Lower leg skin (tissue), 4 donors: ENCODE measurements at regions not wholly inside any gene's neighbourhood (a gene's known extent, or its start where the extent isn't known, plus 50 kb on each side); places are given as distances from the start of the nearest gene placed in this dataset.

Source experiments
- DNase-seq, 2 donors: peaks; one replicate each; pipeline ENCODE4 v3.0.0-alpha.2; 2019; ENCODE audit warnings: low spot score in 2 of 2
- H3K4me3 ChIP-seq: fragments of 200-600 bp; sonication (generic); 2 replicates; pipeline ENCODE4 v1.5.1; 2017; ENCODE audit warnings: mild to moderate bottlenecking, low read depth; ENCODE audit not compliant: poor library complexity, severe bottlenecking
- POLR2A ChIP-seq, 2 donors: fragments of 450-650 bp; IDR thresholded peaks; one replicate each; pipeline ENCODE4 v1.6.1; 2016 to 2017; ENCODE audit warnings: antibody characterized with exemption in 2 of 2, mild to moderate bottlenecking in 1 of 2, moderate library complexity in 1 of 2
- WGBS, 2 donors: methylation state at CpG; one replicate each; pipeline ENCODE4 v1.1.5; 2018; 5-methylcytosine and 5-hydroxymethylcytosine counted together
- intact Hi-C: fragments of 100-400 bp; cut with DNase I; formaldehyde crosslinking; loops from one replicate; pipeline ENCODE4 v1.15.0; 2023; ENCODE audit warnings: low total_unique reads
- TF ChIP-seq, protein P1 (sequence below), 3 donors: fragments of 450-650 bp; IDR thresholded peaks; one replicate each; pipeline ENCODE4 v1.5.1; 2016; ENCODE audit warnings: antibody characterized with exemption in 3 of 3, mild to moderate bottlenecking in 3 of 3, moderate library complexity in 2 of 3

GRCh38 chrX:139206914-139207313, 323.6 kb upstream of the F9 start:
- no peak for DNase-seq
- no peak overlapping the region for H3K4me3 ChIP-seq
- WGBS, 2 donors: 38 to 68% methylated on average over 3 of the region's 3 CpGs
- intact Hi-C loops: no loop called here
- no peak for TF ChIP-seq POLR2A (IDR thresholded peaks at IDR 0.05)
- TF ChIP-seq, protein P1, sequence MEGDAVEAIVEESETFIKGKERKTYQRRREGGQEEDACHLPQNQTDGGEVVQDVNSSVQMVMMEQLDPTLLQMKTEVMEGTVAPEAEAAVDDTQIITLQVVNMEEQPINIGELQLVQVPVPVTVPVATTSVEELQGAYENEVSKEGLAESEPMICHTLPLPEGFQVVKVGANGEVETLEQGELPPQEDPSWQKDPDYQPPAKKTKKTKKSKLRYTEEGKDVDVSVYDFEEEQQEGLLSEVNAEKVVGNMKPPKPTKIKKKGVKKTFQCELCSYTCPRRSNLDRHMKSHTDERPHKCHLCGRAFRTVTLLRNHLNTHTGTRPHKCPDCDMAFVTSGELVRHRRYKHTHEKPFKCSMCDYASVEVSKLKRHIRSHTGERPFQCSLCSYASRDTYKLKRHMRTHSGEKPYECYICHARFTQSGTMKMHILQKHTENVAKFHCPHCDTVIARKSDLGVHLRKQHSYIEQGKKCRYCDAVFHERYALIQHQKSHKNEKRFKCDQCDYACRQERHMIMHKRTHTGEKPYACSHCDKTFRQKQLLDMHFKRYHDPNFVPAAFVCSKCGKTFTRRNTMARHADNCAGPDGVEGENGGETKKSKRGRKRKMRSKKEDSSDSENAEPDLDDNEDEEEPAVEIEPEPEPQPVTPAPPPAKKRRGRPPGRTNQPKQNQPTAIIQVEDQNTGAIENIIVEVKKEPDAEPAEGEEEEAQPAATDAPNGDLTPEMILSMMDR (IDR thresholded peaks at IDR 0.05): no peak

DNA sequence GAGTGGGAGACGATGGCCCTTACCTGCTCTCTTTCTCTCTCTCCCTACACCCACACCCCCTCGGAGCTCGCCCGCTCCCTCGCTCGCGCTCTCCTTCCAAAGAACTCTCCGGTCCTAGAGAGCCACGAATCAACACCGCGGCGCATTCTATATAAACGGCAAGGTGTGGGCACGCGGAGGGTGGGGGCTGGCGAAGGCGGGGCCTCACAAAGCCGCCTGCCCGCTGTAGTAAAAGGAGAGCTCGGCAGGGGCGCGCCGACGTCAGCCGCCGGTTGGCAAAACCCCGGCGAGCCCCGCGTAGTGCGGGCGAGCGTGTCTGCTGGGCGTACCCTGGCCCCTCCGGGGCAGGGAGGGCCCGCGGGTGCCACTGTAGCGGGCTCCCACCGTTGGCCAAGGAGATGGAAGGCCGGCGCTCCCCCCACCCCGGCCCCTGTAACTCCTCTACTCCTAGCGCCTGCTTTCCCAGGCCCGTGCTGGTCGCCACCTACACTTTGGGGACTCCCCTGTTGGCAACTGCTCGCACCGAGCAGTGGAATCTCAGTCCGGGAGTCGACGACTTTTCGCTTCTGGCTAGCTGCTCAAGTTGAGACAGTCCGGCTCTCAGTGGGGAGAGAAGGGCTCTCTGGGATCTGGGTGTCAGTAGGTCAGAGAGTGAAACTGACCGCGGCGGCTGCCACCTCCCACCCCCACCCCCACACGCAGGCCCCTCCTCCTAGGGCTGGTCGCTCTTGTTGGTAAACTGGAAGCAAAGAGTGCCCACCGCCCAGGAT, 325.5 kb upstream of the F9 start:
- 1 to 27% methylated on average over 28 to 50 of the region's 58 CpGs for WGBS, 2 donors
- TF ChIP-seq, protein P1 (IDR thresholded peaks at IDR 0.05): no peak
- no peak for TF ChIP-seq POLR2A (IDR thresholded peaks at IDR 0.05)
- no peak overlapping the region for H3K4me3 ChIP-seq
- intact Hi-C loops: no loop called here
- DNase-seq: peak in 1 of 2 donors; percentile 85

- no peak for TF ChIP-seq POLR2A (IDR thresholded peaks at IDR 0.05)
- TF ChIP-seq, protein P1 (IDR thresholded peaks at IDR 0.05): no peak
- H3K4me3 ChIP-seq: peak overlapping the region; percentile 6
- no peak for DNase-seq
- intact Hi-C loops: no loop called here
- WGBS, 2 donors: 0 to 30% methylated on average over 18 to 20 of the region's 20 CpGs
These were observed 326.0 kb upstream of the F9 start for GRCh38 chrX:139204571-139204897.

DNA sequence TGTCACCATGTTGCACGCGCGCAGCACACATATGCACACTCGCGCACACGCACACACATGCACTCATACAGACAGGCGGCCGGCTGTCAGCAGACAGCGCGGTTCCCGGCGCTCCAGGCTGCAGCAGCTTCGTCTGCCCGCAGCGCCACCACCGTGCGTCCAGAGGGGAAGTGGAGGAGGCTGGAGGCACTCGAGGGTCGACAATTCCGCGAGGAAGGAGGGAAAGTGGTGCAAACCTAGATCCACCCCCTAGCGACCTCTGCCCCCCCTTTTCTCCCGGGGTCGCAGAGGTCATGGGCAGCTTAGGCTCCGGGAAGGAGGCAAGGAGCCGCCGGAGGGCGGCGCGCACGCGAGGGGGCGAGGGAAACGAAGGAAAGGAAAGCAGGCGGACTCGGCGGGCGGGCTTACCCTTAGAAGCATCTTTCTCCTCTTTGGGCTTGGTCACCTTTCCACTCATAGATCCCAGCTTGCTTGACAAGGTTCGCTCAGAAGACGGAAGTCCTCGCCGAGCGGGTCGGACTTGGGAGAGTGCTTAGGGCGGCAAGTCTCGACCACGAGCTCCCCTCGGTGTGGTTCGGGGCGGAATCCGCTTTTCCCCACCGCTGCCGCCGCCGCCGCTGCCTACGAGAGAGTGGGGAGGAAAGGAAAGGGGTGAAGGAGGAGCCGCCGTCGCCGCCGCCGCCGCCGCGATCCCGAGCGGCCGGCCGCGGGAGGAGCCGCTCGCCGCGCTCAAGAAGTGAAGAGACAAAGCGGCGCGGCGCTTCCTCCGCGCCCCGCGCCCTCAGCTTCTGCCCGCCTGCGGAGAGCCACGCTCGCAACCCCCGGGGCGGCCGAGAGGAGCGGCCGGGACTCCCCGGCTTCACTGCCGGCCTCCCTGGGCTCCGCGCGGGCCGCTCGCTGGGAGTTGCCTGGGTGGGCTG, 326.6 kb upstream of the F9 start:
- DNase-seq: no peak
- intact Hi-C loops: no loop called here
- TF ChIP-seq, protein P1 (IDR thresholded peaks at IDR 0.05): no peak
- TF ChIP-seq POLR2A (IDR thresholded peaks at IDR 0.05): no peak
- peak overlapping the region; percentile 6 for H3K4me3 ChIP-seq
- WGBS, 2 donors: 0 to 41% methylated on average over 24 to 76 of the region's 99 CpGs

DNA sequence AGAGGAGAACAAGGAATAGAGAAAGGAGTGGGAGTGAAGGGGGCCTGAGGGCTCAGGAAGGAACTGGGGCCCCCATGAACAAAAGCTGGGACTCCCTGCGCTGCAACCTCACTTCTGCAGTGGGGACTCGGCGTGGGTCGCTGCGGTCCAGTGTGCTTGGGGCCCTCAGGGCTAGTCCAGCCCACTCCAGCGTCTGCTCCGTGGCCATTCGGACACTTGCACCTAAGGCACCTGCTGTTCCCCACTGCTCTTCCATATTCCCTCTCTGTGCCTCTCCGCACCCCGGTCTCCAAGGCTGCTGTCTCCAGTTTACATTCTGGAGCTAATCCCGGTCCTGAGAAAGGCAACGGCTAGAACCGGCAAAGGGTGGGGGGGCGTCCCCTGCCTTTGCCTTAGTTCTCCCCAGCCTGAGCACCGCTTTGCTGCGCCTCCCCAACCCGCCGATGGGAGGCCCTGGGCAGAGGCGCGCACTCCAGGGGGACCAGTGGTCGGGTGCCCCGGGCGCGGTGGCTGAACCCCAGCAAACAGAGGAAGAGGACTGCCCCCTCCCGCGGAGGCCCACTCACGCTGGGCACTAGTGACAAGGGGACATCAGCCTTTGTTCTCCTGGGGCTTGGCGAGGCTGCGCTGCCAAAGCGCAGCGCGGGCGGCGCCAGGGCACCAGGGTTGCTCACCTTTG, 327.7 kb upstream of the F9 start:
- H3K4me3 ChIP-seq: no peak overlapping the region
- TF ChIP-seq, protein P1 (IDR thresholded peaks at IDR 0.05): no peak
- no peak for TF ChIP-seq POLR2A (IDR thresholded peaks at IDR 0.05)
- intact Hi-C loops: no loop called here
- WGBS, 2 donors: 30 to 35% methylated on average over 22 to 32 of the region's 34 CpGs
- DNase-seq: no peak
